ENCODE measurements at regions not wholly inside any gene's neighbourhood (a gene's known extent, or its start where the extent isn't known, plus 50 kb on each side); places are given as distances from the start of the nearest gene placed in this dataset.

DNA sequence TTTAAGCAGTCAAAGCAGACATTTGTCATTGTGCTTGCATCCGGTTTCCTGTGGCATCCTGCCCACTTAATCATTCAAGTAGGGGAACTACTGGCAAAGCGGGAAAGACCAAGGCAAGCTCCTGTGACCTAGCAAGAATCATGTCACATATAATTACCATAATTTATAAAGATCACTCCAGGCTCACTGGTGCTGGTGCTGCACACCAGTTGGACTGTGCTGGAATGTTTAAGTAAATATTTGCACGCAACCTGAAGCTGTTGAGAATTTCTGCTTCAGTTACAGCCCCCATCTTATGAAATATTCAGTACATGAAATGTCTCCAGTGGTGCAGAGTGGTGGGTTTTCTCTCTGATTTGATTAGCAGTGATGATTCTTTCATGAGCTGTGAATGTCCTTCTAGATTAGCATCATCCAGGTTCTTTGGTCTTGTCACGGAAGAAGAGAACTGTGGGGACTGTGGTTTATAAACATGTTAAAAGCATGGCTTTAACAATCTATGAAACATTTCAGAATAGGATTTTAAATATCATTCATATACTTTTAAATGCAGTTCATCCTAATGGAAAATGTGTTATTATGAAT is 621.3 kb upstream of the EPHA6 start:
- TF ChIP-seq, protein P1, sequence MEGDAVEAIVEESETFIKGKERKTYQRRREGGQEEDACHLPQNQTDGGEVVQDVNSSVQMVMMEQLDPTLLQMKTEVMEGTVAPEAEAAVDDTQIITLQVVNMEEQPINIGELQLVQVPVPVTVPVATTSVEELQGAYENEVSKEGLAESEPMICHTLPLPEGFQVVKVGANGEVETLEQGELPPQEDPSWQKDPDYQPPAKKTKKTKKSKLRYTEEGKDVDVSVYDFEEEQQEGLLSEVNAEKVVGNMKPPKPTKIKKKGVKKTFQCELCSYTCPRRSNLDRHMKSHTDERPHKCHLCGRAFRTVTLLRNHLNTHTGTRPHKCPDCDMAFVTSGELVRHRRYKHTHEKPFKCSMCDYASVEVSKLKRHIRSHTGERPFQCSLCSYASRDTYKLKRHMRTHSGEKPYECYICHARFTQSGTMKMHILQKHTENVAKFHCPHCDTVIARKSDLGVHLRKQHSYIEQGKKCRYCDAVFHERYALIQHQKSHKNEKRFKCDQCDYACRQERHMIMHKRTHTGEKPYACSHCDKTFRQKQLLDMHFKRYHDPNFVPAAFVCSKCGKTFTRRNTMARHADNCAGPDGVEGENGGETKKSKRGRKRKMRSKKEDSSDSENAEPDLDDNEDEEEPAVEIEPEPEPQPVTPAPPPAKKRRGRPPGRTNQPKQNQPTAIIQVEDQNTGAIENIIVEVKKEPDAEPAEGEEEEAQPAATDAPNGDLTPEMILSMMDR (IDR thresholded peaks at IDR 0.05; ENCODE audit: insufficient read depth, low read depth, low read length) = no peak
- no peak for TF ChIP-seq EZH2 (IDR thresholded peaks at IDR 0.05; ENCODE audit: insufficient read depth, low read length)

All from astrocyte (in vitro differentiated cells and primary cell).